ENCODE measurements at regions not wholly inside any gene's neighbourhood (a gene's known extent, or its start where the extent isn't known, plus 50 kb on each side); places are given as distances from the start of the nearest gene placed in this dataset.

DNA sequence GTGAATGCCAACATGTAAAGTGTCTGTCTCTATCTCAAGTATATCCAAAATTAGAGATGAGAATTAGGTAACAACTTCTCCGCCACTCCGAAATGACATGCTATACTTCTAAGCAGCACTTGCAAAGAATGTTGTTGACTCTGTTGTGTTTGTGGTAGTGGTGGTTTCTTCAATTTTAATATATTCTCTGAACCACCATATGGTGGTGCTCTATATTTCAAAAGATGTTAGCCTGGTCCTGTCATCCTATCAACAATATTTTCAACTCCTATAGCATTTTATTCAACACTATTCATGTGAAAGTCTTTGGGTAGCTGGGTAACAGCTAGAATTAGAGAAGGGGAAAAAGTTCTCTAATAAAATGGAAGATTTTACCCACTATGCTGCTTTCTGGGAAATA is 1622.8 kb upstream of the IGFBP7 start:
- TF ChIP-seq POLR2AphosphoS5 (IDR thresholded peaks at IDR 0.05) = no peak
- TF ChIP-seq, protein P1, sequence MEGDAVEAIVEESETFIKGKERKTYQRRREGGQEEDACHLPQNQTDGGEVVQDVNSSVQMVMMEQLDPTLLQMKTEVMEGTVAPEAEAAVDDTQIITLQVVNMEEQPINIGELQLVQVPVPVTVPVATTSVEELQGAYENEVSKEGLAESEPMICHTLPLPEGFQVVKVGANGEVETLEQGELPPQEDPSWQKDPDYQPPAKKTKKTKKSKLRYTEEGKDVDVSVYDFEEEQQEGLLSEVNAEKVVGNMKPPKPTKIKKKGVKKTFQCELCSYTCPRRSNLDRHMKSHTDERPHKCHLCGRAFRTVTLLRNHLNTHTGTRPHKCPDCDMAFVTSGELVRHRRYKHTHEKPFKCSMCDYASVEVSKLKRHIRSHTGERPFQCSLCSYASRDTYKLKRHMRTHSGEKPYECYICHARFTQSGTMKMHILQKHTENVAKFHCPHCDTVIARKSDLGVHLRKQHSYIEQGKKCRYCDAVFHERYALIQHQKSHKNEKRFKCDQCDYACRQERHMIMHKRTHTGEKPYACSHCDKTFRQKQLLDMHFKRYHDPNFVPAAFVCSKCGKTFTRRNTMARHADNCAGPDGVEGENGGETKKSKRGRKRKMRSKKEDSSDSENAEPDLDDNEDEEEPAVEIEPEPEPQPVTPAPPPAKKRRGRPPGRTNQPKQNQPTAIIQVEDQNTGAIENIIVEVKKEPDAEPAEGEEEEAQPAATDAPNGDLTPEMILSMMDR (IDR thresholded peaks at IDR 0.05 in 8 of 11, conservative IDR thresholded peaks at IDR 0.05 in 3 of 11) = no peak
- TF ChIP-seq POLR2A (IDR thresholded peaks at IDR 0.05) = no peak

Data from spleen (tissue), 7 donors.